HG03025 (cell line): ENCODE measurements at regions not wholly inside any gene's neighbourhood (a gene's known extent, or its start where the extent isn't known, plus 50 kb on each side); places are given as distances from the start of the nearest gene placed in this dataset.
"Not testable (repeated sequence)": the region's sequence is repeated elsewhere in the genome, so short reads cannot be mapped to it uniquely, and the experiment has no call there.

ENCODE experiments used
- ATAC-seq: cut with Tn5 transposase; IDR thresholded peaks from one replicate; pipeline ENCODE4 v1.9.1; 2021; ENCODE audit warnings: mild to moderate bottlenecking, moderate library complexity; ENCODE audit not compliant: unreplicated experiment, low FRiP score

DNA sequence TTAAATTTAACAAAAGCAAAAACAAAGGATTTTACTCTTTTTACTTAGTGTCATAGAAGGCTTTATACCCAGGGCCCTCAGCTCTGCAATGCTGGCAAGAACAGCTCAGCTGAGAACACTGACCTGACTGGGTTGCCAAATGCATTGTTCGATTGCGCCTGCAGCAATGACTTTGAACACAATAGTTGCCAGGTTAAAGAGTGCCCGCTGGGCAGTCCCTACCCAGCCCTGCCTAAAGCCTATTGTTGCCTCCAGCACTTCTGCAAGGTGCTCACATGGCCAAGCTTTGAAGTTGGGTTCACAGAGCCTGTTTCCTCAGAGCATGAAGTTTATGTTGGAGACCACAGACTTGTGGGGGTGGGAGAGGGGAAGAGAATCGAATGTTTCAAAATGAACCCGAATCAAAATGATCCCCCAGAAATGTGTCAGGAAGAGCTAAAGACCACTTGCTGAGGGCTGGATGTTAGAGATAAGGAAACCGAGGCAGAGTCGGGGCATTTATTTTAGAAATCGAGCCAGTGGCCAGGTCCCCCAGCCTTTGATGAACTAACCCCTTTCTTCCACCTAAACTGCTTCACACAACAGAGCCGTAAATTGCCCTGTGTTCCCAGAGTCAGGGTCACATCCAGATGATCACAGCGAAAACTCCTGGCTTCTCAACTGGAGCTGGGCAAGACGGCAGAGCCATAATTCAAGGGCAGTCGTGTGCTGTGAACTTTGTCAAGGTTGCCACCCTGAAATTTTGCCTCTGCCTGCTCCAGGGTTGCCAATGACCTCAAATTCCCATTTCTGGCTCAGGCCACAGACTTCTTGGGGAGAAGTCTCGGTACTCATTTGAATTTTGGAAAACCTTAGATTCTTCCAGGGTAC, 55.0 kb downstream of the FOXA2 start:
- no peak for ATAC-seq

GRCh38 chr20:22526512-22527012, 57.8 kb downstream of the FOXA2 start:
- no peak for ATAC-seq

GRCh38 chr20:22525821-22526220, 58.6 kb downstream of the FOXA2 start:
- ATAC-seq: no peak

DNA sequence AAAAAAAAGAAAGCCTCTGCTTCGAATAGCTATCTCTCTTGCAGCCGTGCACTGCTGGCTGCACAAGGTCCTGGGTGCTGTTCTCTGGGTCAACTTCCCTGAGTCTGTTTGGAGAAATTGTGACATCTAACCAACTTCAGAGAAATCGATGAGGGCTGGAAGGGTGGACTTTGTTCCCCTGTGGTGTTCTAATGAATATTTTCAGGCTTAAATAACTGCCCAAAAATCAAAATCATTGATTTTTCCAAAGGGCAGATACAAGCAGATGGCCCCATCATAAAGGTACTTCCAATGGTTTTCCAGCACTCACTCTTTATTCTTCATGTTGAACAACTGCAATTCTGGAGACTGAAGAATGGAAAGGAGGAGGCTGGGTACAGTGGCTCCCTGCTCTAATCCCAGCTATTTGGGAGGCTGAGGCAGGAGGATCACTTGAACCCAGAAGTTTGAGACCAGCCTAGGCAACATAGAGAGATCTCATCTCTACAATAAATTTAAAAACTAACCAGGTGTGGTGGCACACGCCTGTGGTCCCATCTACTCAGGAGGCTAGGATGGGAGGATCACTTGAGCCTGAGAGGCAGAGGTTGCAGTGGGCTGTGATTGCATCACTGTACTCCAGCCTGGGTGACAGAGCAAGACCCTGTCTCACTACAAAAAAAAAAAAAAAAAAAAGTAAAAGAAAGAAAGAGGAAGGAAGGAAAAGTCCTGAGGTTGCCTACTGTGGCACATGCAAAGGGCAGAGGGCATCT, 59.1 kb downstream of the FOXA2 start:
- ATAC-seq: no peak

- ATAC-seq: no peak
These were observed 59.9 kb downstream of the FOXA2 start for GRCh38 chr20:22524393-22525015.

DNA sequence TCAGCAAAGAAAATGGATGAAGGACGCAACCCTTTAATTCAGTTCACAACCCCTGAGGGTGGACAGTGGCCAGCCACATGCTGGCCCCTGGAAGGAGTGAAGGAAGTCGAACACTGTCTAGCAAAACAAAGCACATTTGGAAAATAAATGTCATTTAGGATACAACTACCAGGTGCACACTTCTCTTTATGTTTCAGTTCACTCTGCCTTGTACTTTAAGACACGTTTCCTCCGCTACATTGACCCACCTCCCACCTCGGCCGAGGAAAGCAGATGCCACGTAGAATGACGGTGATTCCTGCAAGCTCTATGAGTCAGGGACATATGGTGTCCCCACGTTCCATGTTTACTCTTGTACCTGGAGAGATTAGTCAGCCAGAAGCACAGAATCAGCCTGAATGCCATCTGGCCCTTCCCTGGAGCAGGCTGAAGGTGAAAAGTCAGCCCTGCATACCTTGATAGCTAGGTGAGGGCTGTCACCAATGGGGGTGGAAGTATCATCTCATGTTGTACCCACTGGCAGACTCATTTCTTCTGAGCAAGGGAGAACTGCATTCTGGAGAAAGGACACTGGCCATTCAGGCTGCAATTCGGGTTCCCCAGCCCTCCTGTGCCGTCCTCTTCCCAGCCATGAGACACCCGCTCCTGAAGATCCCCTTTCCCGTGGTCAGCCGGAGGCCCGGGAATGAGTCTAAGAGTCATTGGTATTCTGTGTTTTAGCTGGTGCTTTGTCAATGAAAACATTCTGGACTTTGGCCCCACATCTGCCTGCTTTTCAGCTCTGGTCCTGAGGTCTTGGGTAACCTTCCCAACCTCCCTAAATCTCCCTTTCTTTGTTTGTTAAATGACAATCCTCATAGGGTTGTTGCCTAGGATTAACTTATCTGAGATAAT, 60.6 kb downstream of the FOXA2 start:
- ATAC-seq: no peak

GRCh38 chr20:22523128-22523498, 61.3 kb downstream of the FOXA2 start:
- no peak for ATAC-seq

DNA sequence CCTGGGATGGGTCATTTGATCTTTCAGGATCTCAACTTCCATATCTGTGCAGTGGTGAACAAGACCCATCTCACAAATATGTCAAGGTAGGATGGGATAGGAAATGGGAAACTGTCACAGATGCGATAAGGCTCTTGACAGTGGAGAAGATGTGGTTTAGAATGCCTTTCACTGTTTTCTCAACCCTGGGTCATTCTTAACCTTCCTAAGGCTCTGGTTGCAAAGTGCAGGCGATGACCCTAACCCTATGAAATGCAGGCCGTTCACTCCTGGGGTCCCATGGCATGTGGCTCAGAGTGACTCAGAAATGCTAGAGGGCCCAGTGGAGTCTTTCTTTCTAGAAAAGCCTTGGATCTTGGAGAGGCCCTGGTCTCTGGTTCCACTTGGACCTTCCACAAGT, 61.7 kb downstream of the FOXA2 start:
- ATAC-seq: no peak

DNA sequence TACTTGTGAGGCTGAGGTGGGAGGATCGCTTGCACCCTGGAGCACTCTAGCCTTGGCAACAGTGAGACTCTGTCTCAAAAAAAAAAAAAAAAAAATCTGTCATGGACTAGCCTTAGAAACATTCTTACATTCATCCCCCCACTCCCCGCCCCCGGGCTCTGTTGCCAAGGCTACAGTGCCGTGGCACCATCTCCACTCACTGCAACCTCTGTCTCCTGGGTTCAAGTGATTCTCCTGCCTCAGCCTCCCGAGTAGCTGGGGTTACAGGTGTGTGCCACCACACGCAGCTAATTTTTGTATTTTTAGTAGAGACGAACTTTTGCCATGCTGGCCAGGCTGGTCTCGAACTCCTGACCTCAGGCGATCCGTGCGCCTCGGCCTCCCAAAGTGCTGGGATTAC, 62.4 kb downstream of the FOXA2 start:
- not testable (repeated sequence) for ATAC-seq

DNA sequence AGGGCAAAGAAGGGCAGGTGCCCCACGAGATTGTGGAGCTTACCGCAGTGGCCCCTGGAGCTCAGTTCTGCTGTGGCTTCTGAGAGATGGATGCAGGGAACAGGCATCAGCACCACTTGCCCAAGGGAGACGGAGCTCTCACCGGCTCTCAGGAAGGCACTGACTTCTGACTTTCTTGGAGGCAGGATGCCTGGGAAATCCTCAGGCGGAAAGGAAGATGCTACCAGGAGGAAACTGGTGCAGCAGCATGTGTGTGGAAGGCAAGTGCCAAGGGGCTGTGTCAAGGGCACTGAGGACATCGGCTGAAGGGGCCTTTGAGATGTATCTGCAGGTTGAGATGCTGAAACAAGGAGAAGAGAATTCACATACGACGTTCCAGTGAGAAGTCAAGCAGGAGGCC, 64.0 kb downstream of the FOXA2 start:
- no peak for ATAC-seq

DNA sequence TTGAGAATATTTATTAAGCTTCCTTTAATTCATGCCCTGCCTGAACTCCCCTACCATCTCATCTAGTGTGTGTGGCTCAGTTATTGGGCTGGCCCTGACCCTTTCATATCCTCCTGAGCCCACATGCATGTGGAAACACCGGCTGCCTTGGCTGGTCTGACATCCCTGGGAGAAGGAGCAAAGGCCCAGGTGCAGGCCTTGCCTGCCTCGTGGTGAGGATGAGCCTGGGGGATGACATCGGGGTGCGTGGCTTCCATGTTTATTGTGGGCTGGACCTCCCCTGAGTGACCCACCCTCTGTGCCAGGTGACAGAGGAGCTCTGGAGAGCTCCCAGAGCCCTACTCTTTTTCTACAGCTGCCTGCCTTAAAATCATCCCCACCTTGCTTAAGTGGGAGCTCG, 69.1 kb downstream of the FOXA2 start:
- ATAC-seq: no peak

GRCh38 chr20:22513574-22513973, 70.8 kb downstream of the FOXA2 start:
- ATAC-seq: no peak

- no peak for ATAC-seq
These were observed 71.4 kb downstream of the FOXA2 start for GRCh38 chr20:22512911-22513489.

DNA sequence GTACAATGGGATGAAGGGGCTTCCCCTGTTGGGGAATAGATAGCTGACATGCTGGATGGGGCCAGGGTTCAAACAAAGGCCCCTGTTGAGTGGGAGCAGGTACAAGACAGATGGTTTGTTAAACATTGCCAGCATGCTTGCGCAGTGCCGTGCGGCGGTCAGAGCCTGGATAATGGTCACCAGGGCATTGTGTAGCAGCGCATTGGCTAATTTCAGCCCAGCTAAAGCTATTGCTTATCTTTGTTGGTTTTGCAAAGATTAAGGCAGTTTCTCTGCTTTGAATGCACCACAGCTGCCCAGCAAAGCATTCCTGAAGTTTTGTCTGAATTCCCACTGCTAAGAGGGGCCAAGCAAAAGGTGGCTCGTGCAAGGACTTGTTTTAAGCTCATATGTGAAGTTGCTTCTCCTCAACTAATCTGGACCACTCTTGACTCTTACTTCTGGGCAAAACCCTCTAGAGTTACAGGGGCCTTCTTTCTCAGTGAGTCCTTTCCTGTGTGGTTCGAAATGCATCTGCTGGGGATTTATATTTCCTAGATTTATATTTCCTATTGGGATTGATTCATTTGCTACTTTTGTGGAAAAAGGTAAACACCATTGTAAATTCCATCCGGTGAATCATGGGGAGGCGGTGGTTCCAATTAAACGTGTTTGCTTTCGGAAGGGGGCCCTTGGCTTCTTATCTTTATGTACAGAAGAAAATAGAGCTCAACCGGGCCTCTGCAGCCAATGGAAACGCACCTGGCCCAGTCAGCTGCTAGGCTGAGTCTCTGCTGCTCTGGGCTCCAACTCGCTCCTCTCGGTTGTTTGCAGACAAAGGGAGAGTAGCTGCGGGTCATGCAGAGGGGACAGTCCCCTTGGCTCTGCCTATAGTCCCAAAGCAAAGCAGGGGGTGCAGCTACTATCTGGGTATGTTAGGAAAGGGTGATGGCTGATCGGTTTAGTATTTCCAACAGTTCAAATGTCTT, 72.1 kb downstream of the FOXA2 start:
- no peak for ATAC-seq

- ATAC-seq: no peak
These were observed 74.6 kb downstream of the FOXA2 start for GRCh38 chr20:22509843-22510147.

GRCh38 chr20:22509090-22509842, 75.1 kb downstream of the FOXA2 start:
- ATAC-seq: no peak

DNA sequence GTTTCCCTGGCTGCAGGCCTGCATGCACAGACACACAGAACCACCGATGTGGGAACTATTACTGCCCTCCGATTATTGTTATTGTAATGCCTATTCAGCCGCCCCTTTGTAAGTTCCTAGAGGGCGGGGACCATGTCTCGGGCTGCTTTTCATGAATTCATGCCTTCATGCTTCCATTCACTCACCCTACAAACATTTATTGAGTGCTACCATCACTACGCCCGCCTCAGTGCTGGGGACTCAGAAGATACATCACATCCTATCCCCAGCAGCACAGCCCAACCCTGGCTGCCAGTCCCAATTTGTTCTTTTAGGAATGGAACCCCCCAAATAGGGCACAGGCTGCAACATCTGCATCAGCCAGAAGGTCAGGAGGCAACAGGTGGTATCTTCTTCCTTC, 75.9 kb downstream of the FOXA2 start:
- ATAC-seq: no peak

- no peak for ATAC-seq
These were observed 77.0 kb downstream of the FOXA2 start for GRCh38 chr20:22507240-22507961.
